Testis (tissue), 2 donors: ENCODE measurements at regions not wholly inside any gene's neighbourhood (a gene's known extent, or its start where the extent isn't known, plus 50 kb on each side); places are given as distances from the start of the nearest gene placed in this dataset.

Experiments
- POLR2A ChIP-seq: fragments of 450-650 bp; IDR thresholded peaks from one replicate; pipeline ENCODE4 v1.6.1; 2017; ENCODE audit warnings: antibody characterized with exemption, mild to moderate bottlenecking, moderate library complexity
- TF ChIP-seq, protein P1 (sequence below), 3 experiments: fragments of 450-650 bp in 2 of 3; fragments of 200-600 bp in 1 of 3; sonication (generic) in 1 of 3; IDR thresholded peaks; one replicate each; pipeline ENCODE4 v1.5.1; 2016 to 2019; ENCODE audit warnings: antibody characterized with exemption in 3 of 3, mild to moderate bottlenecking in 2 of 3, moderate library complexity in 1 of 3

- TF ChIP-seq, protein P1, sequence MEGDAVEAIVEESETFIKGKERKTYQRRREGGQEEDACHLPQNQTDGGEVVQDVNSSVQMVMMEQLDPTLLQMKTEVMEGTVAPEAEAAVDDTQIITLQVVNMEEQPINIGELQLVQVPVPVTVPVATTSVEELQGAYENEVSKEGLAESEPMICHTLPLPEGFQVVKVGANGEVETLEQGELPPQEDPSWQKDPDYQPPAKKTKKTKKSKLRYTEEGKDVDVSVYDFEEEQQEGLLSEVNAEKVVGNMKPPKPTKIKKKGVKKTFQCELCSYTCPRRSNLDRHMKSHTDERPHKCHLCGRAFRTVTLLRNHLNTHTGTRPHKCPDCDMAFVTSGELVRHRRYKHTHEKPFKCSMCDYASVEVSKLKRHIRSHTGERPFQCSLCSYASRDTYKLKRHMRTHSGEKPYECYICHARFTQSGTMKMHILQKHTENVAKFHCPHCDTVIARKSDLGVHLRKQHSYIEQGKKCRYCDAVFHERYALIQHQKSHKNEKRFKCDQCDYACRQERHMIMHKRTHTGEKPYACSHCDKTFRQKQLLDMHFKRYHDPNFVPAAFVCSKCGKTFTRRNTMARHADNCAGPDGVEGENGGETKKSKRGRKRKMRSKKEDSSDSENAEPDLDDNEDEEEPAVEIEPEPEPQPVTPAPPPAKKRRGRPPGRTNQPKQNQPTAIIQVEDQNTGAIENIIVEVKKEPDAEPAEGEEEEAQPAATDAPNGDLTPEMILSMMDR (IDR thresholded peaks at IDR 0.05) = no peak
- TF ChIP-seq POLR2A = no peak
Observed at GRCh38 chr3:44021651-44022594, 219.8 kb upstream of the TOPAZ1 start.
